Ishikawa (cell line): ENCODE measurements at regions not wholly inside any gene's neighbourhood (a gene's known extent, or its start where the extent isn't known, plus 50 kb on each side); places are given as distances from the start of the nearest gene placed in this dataset.

Experiments used
- CEBPB ChIP-seq: IDR thresholded peaks from 2 replicates; pipeline ENCODE4 v1.6.1; 2012
- CREB1 ChIP-seq: IDR thresholded peaks from 2 replicates; pipeline ENCODE4 v1.6.1; 2012; ENCODE audit warnings: low read depth
- EGR1 ChIP-seq: IDR thresholded peaks from 2 replicates; pipeline ENCODE4 v1.6.1; 2012
- EP300 ChIP-seq: IDR thresholded peaks from 2 replicates; pipeline ENCODE4 v1.6.1; 2012; ENCODE audit warnings: borderline replicate concordance
- FOXM1 ChIP-seq: IDR thresholded peaks from 2 replicates; pipeline ENCODE4 v1.6.1; 2012; ENCODE audit warnings: low read depth, borderline replicate concordance
- NFIC ChIP-seq: IDR thresholded peaks from 2 replicates; pipeline ENCODE4 v1.6.1; 2012
- RAD21 ChIP-seq: IDR thresholded peaks from 2 replicates; pipeline ENCODE4 v1.6.1; 2012; ENCODE audit warnings: low read depth
- TAF1 ChIP-seq: IDR thresholded peaks from 2 replicates; pipeline ENCODE4 v1.6.1; 2012; ENCODE audit warnings: low read depth, mild to moderate bottlenecking
- TCF12 ChIP-seq: IDR thresholded peaks from 2 replicates; pipeline ENCODE4 v1.6.1; 2012; ENCODE audit warnings: low read depth
- TEAD4 ChIP-seq: IDR thresholded peaks from 2 replicates; pipeline ENCODE4 v1.6.1; 2012
- YY1 ChIP-seq: IDR thresholded peaks from 2 replicates; pipeline ENCODE4 v1.6.1; 2012; ENCODE audit warnings: low read depth
- ZBTB7A ChIP-seq: IDR thresholded peaks from 2 replicates; pipeline ENCODE4 v1.6.1; 2012; ENCODE audit warnings: low read depth
- TF ChIP-seq, protein P1 (sequence below): IDR thresholded peaks from 2 replicates; pipeline ENCODE4 v1.6.1; 2012
- TF ChIP-seq, protein P2 (sequence below): IDR thresholded peaks from 2 replicates; pipeline ENCODE4 v1.6.1; 2012; ENCODE audit warnings: low read depth, mild to moderate bottlenecking
- TF ChIP-seq, protein P3 (sequence below): IDR thresholded peaks from 2 replicates; pipeline ENCODE4 v1.6.1; 2012

DNA sequence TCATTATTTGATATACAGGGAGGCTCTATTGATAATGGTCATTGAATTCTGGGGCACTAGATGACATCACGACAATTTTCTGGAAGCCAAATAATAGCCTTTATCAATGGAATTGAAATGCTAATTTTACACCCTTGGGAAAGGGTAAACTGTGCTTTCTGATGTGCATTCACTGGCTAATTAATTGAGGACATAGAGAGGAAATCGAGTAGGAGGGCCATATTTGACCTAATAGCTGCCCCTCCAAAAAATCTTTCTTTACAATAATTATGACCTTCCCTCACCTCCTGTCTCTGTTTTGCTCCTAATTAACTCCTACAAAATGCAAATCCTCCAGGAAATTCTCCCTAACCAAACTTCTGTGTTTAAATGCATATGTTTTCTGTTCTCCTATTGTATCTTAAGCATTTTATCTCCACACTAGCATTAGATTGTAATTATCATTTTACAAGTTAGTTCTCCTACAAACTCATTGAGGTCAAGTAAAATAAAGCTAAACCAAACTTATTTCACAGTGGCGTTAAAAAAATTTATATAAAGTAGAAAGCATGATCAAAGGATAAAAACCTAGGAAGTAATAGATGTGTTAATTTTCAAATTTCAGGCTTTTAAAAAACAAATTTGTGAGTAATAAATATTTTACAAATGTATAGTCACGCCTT, 1414.0 kb upstream of the AGA start:
- TF ChIP-seq ZBTB7A (no peak), CREB1 (no peak), TAF1 (no peak), YY1 (no peak)

DNA sequence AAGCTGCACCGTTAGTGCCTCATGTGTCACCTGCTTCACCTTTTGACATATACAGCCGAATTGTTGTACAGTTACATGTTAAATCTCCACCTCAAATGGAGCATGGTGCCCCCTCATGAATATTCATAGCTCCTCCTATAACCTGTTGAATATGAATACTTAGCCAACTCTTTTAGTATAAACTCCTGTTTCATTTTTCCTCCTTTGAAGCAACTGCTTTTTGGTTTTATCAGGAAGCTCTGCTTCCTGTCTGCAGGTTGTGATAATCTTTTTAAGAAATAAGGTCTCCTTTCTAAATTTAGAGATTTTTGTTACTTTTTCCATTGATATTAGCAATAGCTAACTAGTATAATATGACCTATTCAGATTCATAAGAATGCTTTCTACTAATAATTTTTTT, 1429.2 kb upstream of the AGA start:
- no peak for TF ChIP-seq EP300
- no peak for TF ChIP-seq ZBTB7A
- TF ChIP-seq CREB1 = no peak
- TF ChIP-seq EGR1 = no peak
- TF ChIP-seq NFIC = no peak
- no peak for TF ChIP-seq TAF1
- TF ChIP-seq CEBPB = no peak
- TF ChIP-seq TEAD4 = no peak
- TF ChIP-seq YY1 = no peak
- TF ChIP-seq, protein P1, sequence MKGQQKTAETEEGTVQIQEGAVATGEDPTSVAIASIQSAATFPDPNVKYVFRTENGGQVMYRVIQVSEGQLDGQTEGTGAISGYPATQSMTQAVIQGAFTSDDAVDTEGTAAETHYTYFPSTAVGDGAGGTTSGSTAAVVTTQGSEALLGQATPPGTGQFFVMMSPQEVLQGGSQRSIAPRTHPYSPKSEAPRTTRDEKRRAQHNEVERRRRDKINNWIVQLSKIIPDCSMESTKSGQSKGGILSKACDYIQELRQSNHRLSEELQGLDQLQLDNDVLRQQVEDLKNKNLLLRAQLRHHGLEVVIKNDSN = no peak
- no peak for TF ChIP-seq RAD21
- TF ChIP-seq TCF12 = no peak
- TF ChIP-seq, protein P2, sequence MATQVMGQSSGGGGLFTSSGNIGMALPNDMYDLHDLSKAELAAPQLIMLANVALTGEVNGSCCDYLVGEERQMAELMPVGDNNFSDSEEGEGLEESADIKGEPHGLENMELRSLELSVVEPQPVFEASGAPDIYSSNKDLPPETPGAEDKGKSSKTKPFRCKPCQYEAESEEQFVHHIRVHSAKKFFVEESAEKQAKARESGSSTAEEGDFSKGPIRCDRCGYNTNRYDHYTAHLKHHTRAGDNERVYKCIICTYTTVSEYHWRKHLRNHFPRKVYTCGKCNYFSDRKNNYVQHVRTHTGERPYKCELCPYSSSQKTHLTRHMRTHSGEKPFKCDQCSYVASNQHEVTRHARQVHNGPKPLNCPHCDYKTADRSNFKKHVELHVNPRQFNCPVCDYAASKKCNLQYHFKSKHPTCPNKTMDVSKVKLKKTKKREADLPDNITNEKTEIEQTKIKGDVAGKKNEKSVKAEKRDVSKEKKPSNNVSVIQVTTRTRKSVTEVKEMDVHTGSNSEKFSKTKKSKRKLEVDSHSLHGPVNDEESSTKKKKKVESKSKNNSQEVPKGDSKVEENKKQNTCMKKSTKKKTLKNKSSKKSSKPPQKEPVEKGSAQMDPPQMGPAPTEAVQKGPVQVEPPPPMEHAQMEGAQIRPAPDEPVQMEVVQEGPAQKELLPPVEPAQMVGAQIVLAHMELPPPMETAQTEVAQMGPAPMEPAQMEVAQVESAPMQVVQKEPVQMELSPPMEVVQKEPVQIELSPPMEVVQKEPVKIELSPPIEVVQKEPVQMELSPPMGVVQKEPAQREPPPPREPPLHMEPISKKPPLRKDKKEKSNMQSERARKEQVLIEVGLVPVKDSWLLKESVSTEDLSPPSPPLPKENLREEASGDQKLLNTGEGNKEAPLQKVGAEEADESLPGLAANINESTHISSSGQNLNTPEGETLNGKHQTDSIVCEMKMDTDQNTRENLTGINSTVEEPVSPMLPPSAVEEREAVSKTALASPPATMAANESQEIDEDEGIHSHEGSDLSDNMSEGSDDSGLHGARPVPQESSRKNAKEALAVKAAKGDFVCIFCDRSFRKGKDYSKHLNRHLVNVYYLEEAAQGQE = no peak

DNA sequence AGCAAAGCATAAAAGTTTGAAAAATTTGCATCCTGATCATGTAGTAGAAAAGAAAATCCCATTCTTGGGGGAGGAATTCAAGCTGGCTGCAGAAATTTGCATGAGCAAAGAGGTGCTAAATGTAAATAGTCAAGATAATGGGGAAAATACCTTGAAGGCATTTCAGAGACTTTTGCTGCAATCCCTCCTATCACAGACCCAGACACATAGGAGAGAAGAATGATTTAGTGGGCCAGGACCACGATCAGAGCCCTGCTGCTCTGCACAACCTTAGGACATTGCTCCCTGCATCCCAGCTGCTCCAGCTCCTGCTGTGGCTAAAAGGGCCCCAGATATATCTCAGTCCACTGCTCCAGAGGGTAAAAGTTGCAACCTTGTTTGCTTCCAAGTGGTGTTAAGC, 1439.7 kb upstream of the AGA start:
- TF ChIP-seq TAF1 (no peak), RAD21 (no peak), TCF12 (no peak), NFIC (no peak), TEAD4 (no peak), EGR1 (no peak), ZBTB7A (no peak), FOXM1 (no peak), EP300 (no peak), CREB1 (no peak), CEBPB (no peak), YY1 (no peak)
- TF ChIP-seq, protein P3, sequence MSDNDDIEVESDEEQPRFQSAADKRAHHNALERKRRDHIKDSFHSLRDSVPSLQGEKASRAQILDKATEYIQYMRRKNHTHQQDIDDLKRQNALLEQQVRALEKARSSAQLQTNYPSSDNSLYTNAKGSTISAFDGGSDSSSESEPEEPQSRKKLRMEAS = no peak
- TF ChIP-seq, protein P1 = no peak
- TF ChIP-seq, protein P2 = no peak

DNA sequence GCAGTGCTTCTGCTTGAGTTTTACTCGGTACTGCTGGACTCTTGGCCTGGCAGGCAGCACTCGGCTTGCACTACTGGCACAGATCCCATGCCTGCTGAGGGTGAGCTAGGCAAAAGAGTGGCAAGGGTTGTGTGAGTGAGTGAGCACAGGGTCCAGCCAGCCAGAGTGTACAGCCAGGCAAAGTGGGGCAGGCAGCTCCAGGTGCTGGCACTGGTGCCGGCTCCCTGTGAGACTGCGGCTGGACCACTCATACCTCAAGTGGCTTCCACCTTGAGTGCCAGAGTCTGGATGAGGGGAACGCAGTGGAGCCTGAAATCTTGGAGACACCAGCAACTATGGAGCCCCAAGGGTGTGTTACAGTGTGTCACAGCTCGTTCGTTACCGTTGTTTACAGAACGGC, 1451.9 kb upstream of the AGA start:
- TF ChIP-seq EGR1 (no peak), TAF1 (no peak), CEBPB (no peak), FOXM1 (no peak), RAD21 (no peak), YY1 (no peak)
- TF ChIP-seq, protein P2 = no peak
- TF ChIP-seq, protein P3 = no peak
- TF ChIP-seq, protein P1 = no peak
